KMS-11 (cell line): ENCODE measurements at regions not wholly inside any gene's neighbourhood (a gene's known extent, or its start where the extent isn't known, plus 50 kb on each side); places are given as distances from the start of the nearest gene placed in this dataset.

Experiments used
- H2AFZ ChIP-seq: fragments of 200-600 bp; sonication (generic); 2 replicates; pipeline ENCODE4 v1.6.1; 2016; ENCODE audit warnings: antibody characterized with exemption, mixed run types, low read depth
- H3K27ac ChIP-seq: fragments of 200-600 bp; sonication (generic); 2 replicates; pipeline ENCODE4 v1.6.1; 2016; ENCODE audit warnings: mild to moderate bottlenecking, mixed run types
- H3K27me3 ChIP-seq: fragments of 200-600 bp; sonication (generic); 2 replicates; pipeline ENCODE4 v1.6.1; 2017; ENCODE audit warnings: mild to moderate bottlenecking, low read depth, mixed run types, moderate library complexity; ENCODE audit not compliant: insufficient read depth
- H3K36me3 ChIP-seq: fragments of 200-600 bp; sonication (generic); 2 replicates; pipeline ENCODE4 v1.6.1; 2017; ENCODE audit warnings: mild to moderate bottlenecking, mixed run types; ENCODE audit not compliant: insufficient read depth
- H3K4me1 ChIP-seq: fragments of 200-600 bp; sonication (generic); 2 replicates; pipeline ENCODE4 v1.6.1; 2016; ENCODE audit warnings: mild to moderate bottlenecking, low read depth, mixed run types; ENCODE audit not compliant: poor library complexity, severe bottlenecking
- H3K4me2 ChIP-seq: fragments of 200-600 bp; sonication (generic); 2 replicates; pipeline ENCODE4 v1.7.0; 2016; ENCODE audit warnings: mild to moderate bottlenecking, mixed run types
- H3K4me3 ChIP-seq: fragments of 200-600 bp; sonication (generic); IDR thresholded peaks from 2 replicates; pipeline ENCODE4 v1.6.1; 2017; ENCODE audit warnings: low read depth, low read length, mixed read lengths; ENCODE audit not compliant: insufficient read depth
- H3K79me2 ChIP-seq: fragments of 200-600 bp; sonication (generic); 2 replicates; pipeline ENCODE4 v1.6.1; 2016; ENCODE audit warnings: low read depth, mixed run types; ENCODE audit not compliant: insufficient read depth
- H3K9ac ChIP-seq: fragments of 200-600 bp; sonication (generic); 2 replicates; pipeline ENCODE4 v1.6.1; 2016; ENCODE audit warnings: mild to moderate bottlenecking, mixed run types
- H4K20me1 ChIP-seq: fragments of 200-600 bp; sonication (generic); 2 replicates; pipeline ENCODE4 v1.6.1; 2016; ENCODE audit warnings: mild to moderate bottlenecking, mixed run types; ENCODE audit not compliant: insufficient read depth
- CTCF ChIP-seq: fragments of 200-600 bp; sonication (generic); conservative IDR thresholded peaks from 2 replicates; pipeline ENCODE4 v1.6.1; 2017; ENCODE audit warnings: low read depth, mild to moderate bottlenecking, antibody characterized with exemption, low read length, moderate library complexity, mixed read lengths

GRCh38 chr12:107169200-107169599 is 75.9 kb upstream of the CRY1 start:
- H3K27me3 ChIP-seq: no peaks in the 10 kb centered on the region
- no peak for TF ChIP-seq CTCF
- no peaks in the 10 kb centered on the region for H3K79me2 ChIP-seq
- H3K36me3 ChIP-seq: no peaks in the 10 kb centered on the region
- H3K9ac ChIP-seq: no peak overlapping the region
- H3K27ac ChIP-seq: no peak overlapping the region
- no peaks in the 10 kb centered on the region for H4K20me1 ChIP-seq
- H3K4me2 ChIP-seq: no peak overlapping the region
- H3K4me3 ChIP-seq: no peak overlapping the region
- H3K4me1 ChIP-seq: no peaks in the 10 kb centered on the region
- H2AFZ ChIP-seq: no peak overlapping the region

- no peaks in the 10 kb centered on the region for H3K79me2 ChIP-seq
- no peak overlapping the region for H3K4me2 ChIP-seq
- H2AFZ ChIP-seq: no peak overlapping the region
- no peaks in the 10 kb centered on the region for H3K36me3 ChIP-seq
- no peak overlapping the region for H3K4me3 ChIP-seq
- no peaks in the 10 kb centered on the region for H4K20me1 ChIP-seq
- no peaks in the 10 kb centered on the region for H3K27me3 ChIP-seq
- no peaks in the 10 kb centered on the region for H3K4me1 ChIP-seq
- H3K27ac ChIP-seq: no peak overlapping the region
- H3K9ac ChIP-seq: no peak overlapping the region
- no peak for TF ChIP-seq CTCF
Observed at GRCh38 chr12:107178776-107179175, 85.4 kb upstream of the CRY1 start.

GRCh38 chr12:107179871-107180270 is 86.5 kb upstream of the CRY1 start:
- H3K4me1 ChIP-seq: no peaks in the 10 kb centered on the region
- no peaks in the 10 kb centered on the region for H3K36me3 ChIP-seq
- no peaks in the 10 kb centered on the region for H3K27me3 ChIP-seq
- H3K4me3 ChIP-seq: no peak overlapping the region
- no peak overlapping the region for H3K4me2 ChIP-seq
- H2AFZ ChIP-seq: no peak overlapping the region
- no peak overlapping the region for H3K9ac ChIP-seq
- no peaks in the 10 kb centered on the region for H3K79me2 ChIP-seq
- TF ChIP-seq CTCF: no peak
- H4K20me1 ChIP-seq: no peaks in the 10 kb centered on the region
- H3K27ac ChIP-seq: no peak overlapping the region

- Histone ChIP-seq H3K4me1 (no peaks in the 10 kb centered on the region), H3K79me2 (no peaks in the 10 kb centered on the region), H3K27ac (no peak overlapping the region), H3K36me3 (no peaks in the 10 kb centered on the region), H3K4me2 (no peak overlapping the region), H3K9ac (no peak overlapping the region), H2AFZ (no peak overlapping the region), H4K20me1 (no peaks in the 10 kb centered on the region), H3K4me3 (no peak overlapping the region), H3K27me3 (no peaks in the 10 kb centered on the region)
- no peak for TF ChIP-seq CTCF
Observed at GRCh38 chr12:107180272-107180671, 86.9 kb upstream of the CRY1 start.

- no peak overlapping the region for H3K9ac ChIP-seq
- no peaks in the 10 kb centered on the region for H3K36me3 ChIP-seq
- no peak overlapping the region for H3K4me3 ChIP-seq
- no peak overlapping the region for H2AFZ ChIP-seq
- H3K27ac ChIP-seq: no peak overlapping the region
- H3K4me2 ChIP-seq: no peak overlapping the region
- no peaks in the 10 kb centered on the region for H3K4me1 ChIP-seq
- H3K27me3 ChIP-seq: no peaks in the 10 kb centered on the region
- no peak for TF ChIP-seq CTCF
- no peaks in the 10 kb centered on the region for H3K79me2 ChIP-seq
- H4K20me1 ChIP-seq: no peaks in the 10 kb centered on the region
Observed at GRCh38 chr12:107184359-107184930, 91.1 kb upstream of the CRY1 start.
